HCT116 (cell line): ENCODE measurements at regions not wholly inside any gene's neighbourhood (a gene's known extent, or its start where the extent isn't known, plus 50 kb on each side); places are given as distances from the start of the nearest gene placed in this dataset.

ENCODE experiments used
- ATAC-seq: fragments of 200-7000 bp; cut with Tn5 transposase; 2 replicates; pipeline ENCODE4 v1.9.1; 2020; ENCODE audit warnings: mild to moderate bottlenecking, moderate library complexity
- BruUV-seq: library from RNA; stranded (reverse); fragments of 400-500 nt; replicated peaks from 2 replicates; lab custom pipeline; 2021; lab: Mats Ljungman, UMichigan
- CTCF ChIA-PET: fragments of 300-600 bp; sonication (Branson Sonifier 250); formaldehyde crosslinking; loops from one replicate; lab custom pipeline; 2021; ENCODE audit warnings: antibody characterized with exemption; lab: Charles Lee
- POLR2A ChIA-PET: fragments of 300-600, 350-600 bp; sonication (Branson Sonifier 250); formaldehyde crosslinking; loops from one replicate; lab custom pipeline; 2021; ENCODE audit warnings: antibody characterized with exemption; lab: Charles Lee
- RAD21 ChIA-PET, 2 experiments: fragments of 300-600 bp; sonication (Branson Sonifier 250); formaldehyde crosslinking; loops; one replicate each; lab custom pipeline; 2023; ENCODE audit warnings: low total read pairs in 2 of 2; ENCODE audit not compliant: uncharacterized antibody in 2 of 2, unreplicated experiment in 2 of 2, low non-redundant PET in 1 of 2; lab: Charles Lee
- DNase-seq: peaks from one replicate; pipeline ENCODE4 v3.0.0-alpha.2; 2010; ENCODE audit warnings: low read depth, low spot score
- H2AFZ ChIP-seq: fragments of 200-600 bp; shearing (Covaris generic), sonication (generic); 2 replicates; pipeline ENCODE4 v1.6.1; 2017; ENCODE audit warnings: low read depth, mixed run types, mixed read lengths, antibody characterized with exemption, low read length; ENCODE audit not compliant: poor library complexity, severe bottlenecking
- H3K27ac ChIP-seq: 2 replicates; pipeline ENCODE4 v1.5.1; 2012; ENCODE audit warnings: low read depth, low read length
- H3K27me3 ChIP-seq: fragments of 200-600 bp; sonication (generic); 2 replicates; pipeline ENCODE4 v1.6.1; 2016; ENCODE audit warnings: mixed run types, low read length, mixed read lengths; ENCODE audit not compliant: insufficient read depth
- H3K36me3 ChIP-seq, 2 experiments: fragments of 200-500 bp in 1 of 2; fragments of 200-600 bp in 1 of 2; sonication (Bioruptor generic) in 1 of 2; sonication (generic) in 1 of 2; 2 replicates each; pipeline versions ENCODE4 v1.5.1 to v1.6.1; 2014 to 2016; ENCODE audit warnings: low read length in 2 of 2, inconsistent platforms in 1 of 2, mixed read lengths in 1 of 2, mixed run types in 1 of 2; ENCODE audit not compliant: insufficient read depth in 2 of 2, control insufficient read depth in 1 of 2
- H3K4me1 ChIP-seq, 2 experiments: fragments of 200-600 bp in 1 of 2; sonication (generic) in 1 of 2; 2 replicates each; pipeline versions ENCODE4 v1.5.1 to v1.6.1; 2012 to 2017; ENCODE audit warnings: low read length in 2 of 2, inconsistent platforms in 1 of 2, mild to moderate bottlenecking in 1 of 2, mixed read lengths in 1 of 2, mixed run types in 1 of 2, moderate library complexity in 1 of 2; ENCODE audit not compliant: insufficient read depth in 2 of 2, control insufficient read depth in 1 of 2
- H3K4me2 ChIP-seq: fragments of 200-600 bp; sonication (generic); 2 replicates; pipeline ENCODE4 v1.6.1; 2017; ENCODE audit warnings: mixed run types, low read length, mixed read lengths
- H3K4me3 ChIP-seq, 2 experiments: fragments of 200-600 bp in 1 of 2; sonication (generic) in 1 of 2; replicated peaks in 1 of 2; 2 replicates each; pipeline ENCODE4 v1.5.1; 2011 to 2016; ENCODE audit warnings: low read length in 2 of 2, control low read depth in 1 of 2, low read depth in 1 of 2, mild to moderate bottlenecking in 1 of 2, mixed read lengths in 1 of 2, mixed run types in 1 of 2
- H3K79me2 ChIP-seq: fragments of 200-600 bp; sonication (generic); 2 replicates; pipeline ENCODE4 v1.6.1; 2017; ENCODE audit warnings: mild to moderate bottlenecking, mixed run types, low read length, moderate library complexity, mixed read lengths; ENCODE audit not compliant: insufficient read depth
- H3K9ac ChIP-seq: fragments of 200-600 bp; sonication (generic); 2 replicates; pipeline ENCODE4 v1.6.1; 2016; ENCODE audit warnings: low read length, mixed read lengths
- H3K9me2 ChIP-seq: fragments of 200-600 bp; sonication (generic), shearing (Covaris generic); 2 replicates; pipeline ENCODE4 v1.6.1; 2017; ENCODE audit warnings: mixed run types, mild to moderate bottlenecking, moderate library complexity; ENCODE audit not compliant: insufficient read depth
- H3K9me3 ChIP-seq, 2 experiments: fragments of 200-500 bp in 1 of 2; fragments of 200-600 bp in 1 of 2; sonication (Bioruptor generic) in 1 of 2; sonication (generic) in 1 of 2; 2 replicates each; pipeline ENCODE4 v1.6.1; 2014 to 2017; ENCODE audit warnings: low read length in 2 of 2, mixed read lengths in 2 of 2, inconsistent platforms in 1 of 2, low read depth in 1 of 2, mild to moderate bottlenecking in 1 of 2, mixed run types in 1 of 2, moderate library complexity in 1 of 2; ENCODE audit not compliant: control insufficient read depth in 1 of 2, insufficient read depth in 1 of 2
- H4K20me1 ChIP-seq: fragments of 200-600 bp; sonication (generic), shearing (Covaris generic); 2 replicates; pipeline ENCODE4 v1.6.1; 2017; ENCODE audit warnings: mixed run types, mild to moderate bottlenecking, moderate library complexity; ENCODE audit not compliant: insufficient read depth
- CEBPB ChIP-seq: IDR thresholded peaks from 2 replicates; pipeline ENCODE4 v1.6.1; 2012; ENCODE audit warnings: low read depth
- EZH2phosphoT487 ChIP-seq: fragments of 200-600 bp; IDR thresholded peaks from 2 replicates; pipeline ENCODE4 v1.6.1; 2018; ENCODE audit warnings: antibody characterized with exemption, borderline replicate concordance
- FOSL1 ChIP-seq: IDR thresholded peaks from 2 replicates; pipeline ENCODE4 v1.6.1; 2012; ENCODE audit warnings: low read depth
- JUND ChIP-seq: IDR thresholded peaks from 2 replicates; pipeline ENCODE4 v1.6.1; 2012
- MAX ChIP-seq: IDR thresholded peaks from 2 replicates; pipeline ENCODE4 v1.6.1; 2012
- POLR2A ChIP-seq: IDR thresholded peaks from 2 replicates; pipeline ENCODE4 v1.7.0; 2011; ENCODE audit warnings: borderline replicate concordance; ENCODE audit not compliant: insufficient read depth, insufficient read length; ENCODE audit errors: extremely low read depth
- POLR2AphosphoS5 ChIP-seq: IDR thresholded peaks from 2 replicates; pipeline ENCODE4 v1.6.1; 2011; ENCODE audit warnings: mild to moderate bottlenecking, low read depth, low read length, moderate library complexity
- SP1 ChIP-seq: IDR thresholded peaks from 2 replicates; pipeline ENCODE4 v1.6.1; 2012; ENCODE audit warnings: low read depth
- SRF ChIP-seq: IDR thresholded peaks from 2 replicates; pipeline ENCODE4 v1.6.1; 2012; ENCODE audit warnings: low read depth
- TCF7L2 ChIP-seq: IDR thresholded peaks from 2 replicates; pipeline ENCODE4 v1.7.0; 2011; ENCODE audit warnings: borderline replicate concordance, inconsistent platforms; ENCODE audit not compliant: insufficient read depth, insufficient read length; ENCODE audit errors: extremely low read depth
- YY1 ChIP-seq: IDR thresholded peaks from 2 replicates; pipeline ENCODE4 v1.6.1; 2011; ENCODE audit warnings: low read length, low read depth, moderate library complexity, mild to moderate bottlenecking; ENCODE audit not compliant: insufficient replicate concordance; ENCODE audit errors: extremely low read depth
- ZFX ChIP-seq: fragments of 450-650 bp; IDR thresholded peaks from 2 replicates; pipeline ENCODE4 v1.6.1; 2017
- ZNF274 ChIP-seq: fragments of 200-500 bp; sonication (Bioruptor generic); IDR thresholded peaks from 2 replicates; pipeline ENCODE4 v1.6.1; 2014; ENCODE audit warnings: mild to moderate bottlenecking, low read depth, low read length, inconsistent platforms
- intact Hi-C: fragments of 100-400 bp; cut with micrococcal nuclease; formaldehyde crosslinking; loops from 2 replicates; pipeline ENCODE4 v1.10.0; 2022
- TF ChIP-seq, protein P1 (sequence below), 3 experiments: fragments of 200-600 bp in 1 of 3; sonication (generic) in 1 of 3; IDR thresholded peaks in 2 of 3; conservative IDR thresholded peaks in 1 of 3; 2 replicates each; pipeline ENCODE4 v1.5.1; 2012 to 2017; ENCODE audit warnings: low read depth in 2 of 3, low read length in 2 of 3, antibody characterized with exemption in 1 of 3, borderline replicate concordance in 1 of 3, control low read depth in 1 of 3, mild to moderate bottlenecking in 1 of 3, mixed read lengths in 1 of 3, mixed run types in 1 of 3, moderate library complexity in 1 of 3; ENCODE audit not compliant: insufficient read depth in 1 of 3
- TF ChIP-seq, protein P2 (sequence below): IDR thresholded peaks from 2 replicates; pipeline ENCODE4 v1.6.1; 2012

- intact Hi-C loops = no loop called here
- Histone ChIP-seq H3K9ac (no peak overlapping the region), H3K4me2 (no peak overlapping the region), H3K27ac (no peak overlapping the region), H3K9me2 (no peaks in the 10 kb centered on the region), H3K79me2 (no peaks in the 10 kb centered on the region), H3K4me1 (no peaks in the 10 kb centered on the region), H3K36me3 (no peaks in the 10 kb centered on the region), H3K27me3 (no peaks in the 10 kb centered on the region), H2AFZ (no peak overlapping the region), H3K9me3 (no peaks in the 10 kb centered on the region), H3K4me3 (no peak overlapping the region), H4K20me1 (no peaks in the 10 kb centered on the region)
- RAD21 ChIA-PET = no interaction called here
- TF ChIP-seq, protein P1, sequence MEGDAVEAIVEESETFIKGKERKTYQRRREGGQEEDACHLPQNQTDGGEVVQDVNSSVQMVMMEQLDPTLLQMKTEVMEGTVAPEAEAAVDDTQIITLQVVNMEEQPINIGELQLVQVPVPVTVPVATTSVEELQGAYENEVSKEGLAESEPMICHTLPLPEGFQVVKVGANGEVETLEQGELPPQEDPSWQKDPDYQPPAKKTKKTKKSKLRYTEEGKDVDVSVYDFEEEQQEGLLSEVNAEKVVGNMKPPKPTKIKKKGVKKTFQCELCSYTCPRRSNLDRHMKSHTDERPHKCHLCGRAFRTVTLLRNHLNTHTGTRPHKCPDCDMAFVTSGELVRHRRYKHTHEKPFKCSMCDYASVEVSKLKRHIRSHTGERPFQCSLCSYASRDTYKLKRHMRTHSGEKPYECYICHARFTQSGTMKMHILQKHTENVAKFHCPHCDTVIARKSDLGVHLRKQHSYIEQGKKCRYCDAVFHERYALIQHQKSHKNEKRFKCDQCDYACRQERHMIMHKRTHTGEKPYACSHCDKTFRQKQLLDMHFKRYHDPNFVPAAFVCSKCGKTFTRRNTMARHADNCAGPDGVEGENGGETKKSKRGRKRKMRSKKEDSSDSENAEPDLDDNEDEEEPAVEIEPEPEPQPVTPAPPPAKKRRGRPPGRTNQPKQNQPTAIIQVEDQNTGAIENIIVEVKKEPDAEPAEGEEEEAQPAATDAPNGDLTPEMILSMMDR (IDR thresholded peaks at IDR 0.05 in 2 of 3, conservative IDR thresholded peaks at IDR 0.05 in 1 of 3; ENCODE audit: borderline replicate concordance in 1 of 3, insufficient read depth in 1 of 3, low read depth in 2 of 3, low read length in 2 of 3) = no peak
- TF ChIP-seq SRF (no peak), EZH2phosphoT487 (no peak), ZFX (no peak), ZNF274 (no peak), POLR2A (no peak), YY1 (no peak), TCF7L2 (no peak), SP1 (no peak), POLR2AphosphoS5 (no peak), MAX (no peak), FOSL1 (no peak), JUND (no peak), CEBPB (no peak)
- TF ChIP-seq, protein P2, sequence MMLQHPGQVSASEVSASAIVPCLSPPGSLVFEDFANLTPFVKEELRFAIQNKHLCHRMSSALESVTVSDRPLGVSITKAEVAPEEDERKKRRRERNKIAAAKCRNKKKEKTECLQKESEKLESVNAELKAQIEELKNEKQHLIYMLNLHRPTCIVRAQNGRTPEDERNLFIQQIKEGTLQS = no peak
- POLR2A ChIA-PET = no interaction called here
- no TSS peak for BruUV-seq
- DNase-seq (no peak), ATAC-seq (no peak)
- CTCF ChIA-PET = no interaction called here
Measured at GRCh38 chr14:105924951-105925591, 398.7 kb downstream of the TMEM121 start.
